ENCODE measurements at regions not wholly inside any gene's neighbourhood (a gene's known extent, or its start where the extent isn't known, plus 50 kb on each side); places are given as distances from the start of the nearest gene placed in this dataset.

- TF ChIP-seq POLR2AphosphoS5 (IDR thresholded peaks at IDR 0.05) = no peak
- TF ChIP-seq POLR2A (IDR thresholded peaks at IDR 0.05) = no peak
Observed at GRCh38 chr17:33463887-33464286, 170.8 kb upstream of the ASIC2 start.

Measured in gastroesophageal sphincter (tissue), 2 donors.